WTC11 (cell line): ENCODE measurements at regions not wholly inside any gene's neighbourhood (a gene's known extent, or its start where the extent isn't known, plus 50 kb on each side); places are given as distances from the start of the nearest gene placed in this dataset.
A peak's percentile ranks its signal among the peaks of the same experiment; 100 is the strongest.

Experiments
- USF2 ChIP-seq: sonication (generic); formaldehyde crosslinking; IDR thresholded peaks from 2 replicates; pipeline ENCODE4 v1.8.1; 2023; ENCODE audit warnings: mild to moderate bottlenecking, missing genetic modification reagents, moderate library complexity
- ZBTB21 ChIP-seq: sonication (generic); formaldehyde crosslinking; IDR thresholded peaks from 2 replicates; pipeline ENCODE4 v1.8.1; 2023; ENCODE audit warnings: mild to moderate bottlenecking, missing genetic modification reagents, borderline replicate concordance
- TF ChIP-seq, protein P1 (sequence below): fragments of 200-600 bp; IDR thresholded peaks from 2 replicates; pipeline ENCODE4 v1.8.0; 2022; ENCODE audit warnings: antibody characterized with exemption

DNA sequence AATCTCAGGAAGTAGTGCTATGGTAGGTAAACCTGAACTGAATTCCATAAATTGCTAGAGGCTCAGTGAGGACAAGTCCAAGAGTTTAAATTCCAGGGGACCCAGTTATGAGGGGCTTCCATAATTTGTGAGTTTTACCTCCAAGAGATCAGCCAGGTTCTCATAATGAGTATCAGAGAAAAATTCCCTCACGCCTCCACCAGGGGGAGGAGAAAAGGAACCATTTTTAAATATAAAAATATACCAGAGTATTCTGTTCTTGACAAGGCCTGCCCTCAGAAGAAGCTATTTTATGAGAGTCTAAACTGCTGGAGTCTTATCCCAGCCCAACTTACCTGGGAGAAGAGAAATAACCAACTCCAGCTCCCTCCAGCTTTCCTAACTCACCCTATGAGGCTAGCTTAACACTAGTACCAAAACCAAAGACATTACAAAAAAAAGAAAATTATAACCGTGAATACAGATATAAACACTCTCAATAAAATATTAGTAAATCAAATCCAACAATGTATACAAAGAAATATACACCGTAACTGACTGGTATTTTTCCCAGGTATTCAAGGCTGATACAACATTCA is 158.7 kb downstream of the TFAP2A start:
- TF ChIP-seq, protein P1, sequence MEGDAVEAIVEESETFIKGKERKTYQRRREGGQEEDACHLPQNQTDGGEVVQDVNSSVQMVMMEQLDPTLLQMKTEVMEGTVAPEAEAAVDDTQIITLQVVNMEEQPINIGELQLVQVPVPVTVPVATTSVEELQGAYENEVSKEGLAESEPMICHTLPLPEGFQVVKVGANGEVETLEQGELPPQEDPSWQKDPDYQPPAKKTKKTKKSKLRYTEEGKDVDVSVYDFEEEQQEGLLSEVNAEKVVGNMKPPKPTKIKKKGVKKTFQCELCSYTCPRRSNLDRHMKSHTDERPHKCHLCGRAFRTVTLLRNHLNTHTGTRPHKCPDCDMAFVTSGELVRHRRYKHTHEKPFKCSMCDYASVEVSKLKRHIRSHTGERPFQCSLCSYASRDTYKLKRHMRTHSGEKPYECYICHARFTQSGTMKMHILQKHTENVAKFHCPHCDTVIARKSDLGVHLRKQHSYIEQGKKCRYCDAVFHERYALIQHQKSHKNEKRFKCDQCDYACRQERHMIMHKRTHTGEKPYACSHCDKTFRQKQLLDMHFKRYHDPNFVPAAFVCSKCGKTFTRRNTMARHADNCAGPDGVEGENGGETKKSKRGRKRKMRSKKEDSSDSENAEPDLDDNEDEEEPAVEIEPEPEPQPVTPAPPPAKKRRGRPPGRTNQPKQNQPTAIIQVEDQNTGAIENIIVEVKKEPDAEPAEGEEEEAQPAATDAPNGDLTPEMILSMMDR: peak; percentile 70
- TF ChIP-seq USF2 (CRISPR knock-in tag) (no peak), ZBTB21 (no peak)
